Dermis microvascular lymphatic vessel endothelial cell (primary cell): ENCODE measurements at regions not wholly inside any gene's neighbourhood (a gene's known extent, or its start where the extent isn't known, plus 50 kb on each side); places are given as distances from the start of the nearest gene placed in this dataset.

ENCODE experiments used
- DNase-seq, 2 donors: peaks; one replicate each; pipeline versions ENCODE4 v3.0.0 to v3.0.0-alpha.2; 2010; ENCODE audit warnings: low read depth in 2 of 2

- no peak for DNase-seq
Measured at GRCh38 chr6:156519940-156520339, 257.2 kb upstream of the ARID1B start.

- DNase-seq = no peak
Measured at GRCh38 chr6:156517088-156517487, 260.1 kb upstream of the ARID1B start.

DNA sequence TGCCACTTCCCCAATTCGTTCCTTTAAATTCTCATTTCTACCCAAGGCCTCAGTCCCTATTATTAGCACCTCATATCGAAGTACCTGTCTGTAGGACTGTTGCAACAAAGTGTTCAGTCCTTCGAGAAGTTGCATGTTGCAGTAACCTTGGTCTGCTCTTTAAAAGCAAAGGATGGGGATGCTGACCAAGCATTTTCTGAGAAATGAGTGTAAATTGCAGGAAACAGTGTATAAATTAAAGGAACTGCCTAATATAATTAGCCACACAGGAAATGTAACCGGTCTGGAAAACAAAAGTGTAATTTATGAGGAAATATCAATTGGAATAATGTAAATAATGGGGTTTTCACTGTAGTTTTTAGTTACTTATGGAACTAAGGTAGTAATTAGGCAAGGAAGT lies 261.9 kb upstream of the ARID1B start:
- no peak for DNase-seq

DNA sequence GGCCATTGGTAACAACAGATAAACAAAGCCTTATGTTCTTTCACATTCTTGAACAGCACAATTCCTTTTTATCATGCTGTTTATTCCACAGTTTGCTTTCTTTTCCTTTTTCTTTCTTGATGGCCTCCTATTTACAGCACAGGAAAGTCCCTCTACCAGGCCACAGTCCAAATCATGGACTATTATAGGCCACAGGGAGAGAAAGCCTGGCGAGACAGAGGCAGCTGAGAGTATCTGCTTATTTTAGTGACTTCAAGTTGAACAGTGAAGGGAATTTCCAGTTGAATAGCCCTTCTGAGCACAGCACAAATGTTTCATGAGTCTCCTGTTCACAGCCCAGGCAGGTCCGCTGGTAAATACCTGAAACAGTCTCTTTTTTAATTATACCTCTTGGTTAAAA lies 263.7 kb upstream of the ARID1B start:
- no peak for DNase-seq

- DNase-seq = no peak
Measured at GRCh38 chr6:156511570-156511969, 265.6 kb upstream of the ARID1B start.

GRCh38 chr6:156511051-156511450 lies 266.1 kb upstream of the ARID1B start:
- no peak for DNase-seq

DNA sequence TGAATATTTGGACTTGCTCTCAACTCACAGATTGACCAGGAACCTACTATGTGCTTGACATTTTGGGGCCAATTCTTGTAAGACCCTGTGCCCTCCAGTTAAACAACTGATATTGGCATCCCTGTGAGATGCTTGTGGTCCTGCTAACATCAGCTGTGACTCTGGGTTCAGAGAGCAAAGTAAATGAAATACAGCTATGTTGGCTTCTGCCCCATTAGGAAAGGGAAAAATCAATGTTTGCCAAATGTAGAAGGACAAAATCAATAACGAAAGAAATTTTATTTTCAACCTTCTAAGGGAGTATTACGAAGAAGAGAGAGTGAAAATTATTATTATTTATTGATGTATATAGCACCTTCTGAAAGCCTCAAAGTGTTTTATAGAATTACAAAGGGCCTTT lies 266.9 kb upstream of the ARID1B start:
- DNase-seq = no peak

GRCh38 chr6:156509496-156509895 lies 267.7 kb upstream of the ARID1B start:
- no peak for DNase-seq

DNA sequence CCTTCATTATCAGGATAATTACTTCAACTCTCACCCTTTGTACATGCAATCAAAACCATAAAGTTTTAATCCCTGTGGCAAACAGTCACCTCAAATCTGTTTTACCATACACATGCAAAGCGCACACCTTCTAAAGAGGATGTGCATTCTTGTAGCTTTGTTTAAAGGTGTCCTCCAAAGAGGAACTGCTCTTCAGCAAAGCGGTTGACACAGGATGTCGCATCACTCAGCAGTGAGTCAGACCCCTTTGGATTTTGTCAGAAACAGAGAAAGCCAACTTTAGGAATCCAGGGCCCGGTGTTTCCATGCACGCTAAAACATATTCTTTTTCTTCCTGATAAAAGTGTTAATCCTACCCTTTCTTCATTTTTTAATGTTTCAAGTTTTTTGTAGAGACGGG lies 268.3 kb upstream of the ARID1B start:
- no peak for DNase-seq

- no peak for DNase-seq
Measured at GRCh38 chr6:156508126-156508525, 269.1 kb upstream of the ARID1B start.

- DNase-seq = no peak
Measured at GRCh38 chr6:156507656-156508055, 269.5 kb upstream of the ARID1B start.

GRCh38 chr6:156507106-156507505 lies 270.1 kb upstream of the ARID1B start:
- no peak for DNase-seq

DNA sequence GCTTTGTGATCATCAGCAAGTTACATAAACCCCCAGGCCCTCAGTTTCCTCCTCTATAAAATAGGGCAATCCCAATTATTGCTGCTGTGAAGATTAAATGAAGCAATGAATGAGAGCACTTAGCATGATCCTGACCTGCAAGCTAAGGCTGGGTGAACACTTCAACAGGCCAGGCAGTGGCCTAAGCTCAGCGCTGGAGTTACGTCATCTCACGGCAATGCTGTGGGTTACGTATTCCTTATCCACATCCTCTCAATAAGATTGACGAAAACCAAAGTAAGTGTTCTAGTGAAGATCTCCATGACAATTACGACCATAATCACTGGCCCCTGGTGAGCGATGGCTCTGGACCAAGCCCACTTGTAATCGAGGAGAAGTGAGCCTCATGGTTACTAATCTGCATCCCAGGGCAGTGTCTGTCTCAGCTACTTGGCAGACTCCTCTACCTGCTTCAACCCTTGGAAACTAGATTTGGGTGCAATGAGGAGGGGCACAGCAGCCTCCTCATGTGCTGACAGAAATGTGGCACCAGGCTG lies 274.1 kb upstream of the ARID1B start:
- DNase-seq = no peak

DNA sequence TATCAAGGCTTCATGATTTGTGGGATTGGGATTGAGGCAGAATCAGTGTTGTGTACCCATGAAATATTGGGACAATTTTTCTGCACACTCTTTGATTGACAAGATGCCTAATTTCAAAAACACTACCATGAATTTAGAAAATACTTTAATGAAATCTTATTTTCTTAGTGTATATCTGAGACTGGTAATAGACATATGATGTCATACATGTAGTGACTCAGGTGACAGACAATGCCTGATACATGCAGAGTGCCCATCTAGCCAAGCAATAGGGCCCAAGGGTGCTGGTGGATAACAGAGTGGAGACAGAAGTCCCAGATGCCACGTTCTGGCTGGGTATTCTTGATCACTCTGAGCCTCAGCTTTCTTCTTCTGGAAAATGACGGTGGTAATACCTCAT lies 279.6 kb upstream of the ARID1B start:
- DNase-seq = no peak

DNA sequence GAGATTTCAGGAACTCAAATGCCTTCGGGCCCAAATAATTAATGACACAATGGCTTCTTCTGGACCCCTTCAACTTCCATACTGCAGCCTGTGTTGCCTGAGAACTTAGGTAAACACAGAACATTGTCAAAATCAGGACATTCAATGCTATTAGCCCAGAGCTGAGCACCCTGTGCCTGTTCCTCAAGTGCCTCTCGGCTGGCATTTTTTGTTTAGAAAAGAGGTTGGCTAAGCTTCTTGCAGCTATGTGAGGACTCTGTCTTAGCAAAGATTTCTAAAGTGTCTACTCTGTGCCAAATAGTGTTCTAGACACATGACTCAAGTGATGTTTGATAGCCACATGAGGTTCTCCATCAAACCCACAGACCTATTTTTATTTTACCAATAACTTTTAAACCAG lies 289.3 kb upstream of the ARID1B start:
- DNase-seq = no peak

DNA sequence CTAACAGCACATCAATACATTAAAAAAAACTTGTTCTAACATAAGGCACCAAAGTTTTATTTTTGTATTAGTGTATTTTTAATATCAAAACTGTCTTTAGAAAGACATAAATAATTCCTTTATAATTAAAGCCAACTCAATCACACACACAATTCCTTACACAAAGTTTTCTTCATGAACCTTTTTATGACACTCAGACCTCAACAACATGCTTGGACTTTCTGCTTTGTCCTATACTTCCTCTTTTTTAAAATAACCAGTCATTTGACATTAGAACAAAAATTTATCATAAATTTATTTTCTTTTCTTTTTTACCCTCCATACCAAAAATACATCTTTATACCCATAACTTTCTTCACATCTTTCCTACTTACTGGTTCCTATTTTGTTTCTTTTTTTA lies 292.0 kb upstream of the ARID1B start:
- no peak for DNase-seq

DNA sequence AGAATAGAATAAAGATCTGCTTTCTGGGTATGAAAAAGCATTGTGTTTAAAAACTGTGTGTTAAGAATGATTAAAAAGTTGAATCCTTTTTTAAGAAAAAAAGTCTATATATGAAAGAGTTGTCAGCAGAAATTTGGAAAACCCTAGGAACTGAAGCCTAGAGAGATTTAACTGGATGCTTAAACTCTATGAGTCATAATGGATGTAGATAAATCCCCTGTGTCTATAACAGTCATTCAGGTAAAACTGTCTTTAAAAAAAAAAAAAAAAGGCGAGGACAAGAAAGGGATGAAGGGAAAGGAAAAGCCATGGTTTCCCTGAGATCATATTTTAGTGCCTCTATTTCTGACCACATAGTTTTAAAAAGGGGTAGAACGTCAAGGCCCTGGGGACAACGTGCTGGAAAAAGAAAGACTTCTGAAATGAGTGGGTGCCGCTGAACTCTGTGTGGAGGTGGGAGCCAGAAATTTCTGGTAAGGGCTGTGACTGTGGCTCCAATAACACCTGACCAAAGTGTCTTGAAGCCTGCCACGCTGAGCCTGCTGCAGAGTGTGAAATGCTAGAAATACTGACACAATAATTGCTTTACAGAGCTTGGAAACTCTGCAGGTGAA lies 302.6 kb upstream of the ARID1B start:
- DNase-seq = no peak

DNA sequence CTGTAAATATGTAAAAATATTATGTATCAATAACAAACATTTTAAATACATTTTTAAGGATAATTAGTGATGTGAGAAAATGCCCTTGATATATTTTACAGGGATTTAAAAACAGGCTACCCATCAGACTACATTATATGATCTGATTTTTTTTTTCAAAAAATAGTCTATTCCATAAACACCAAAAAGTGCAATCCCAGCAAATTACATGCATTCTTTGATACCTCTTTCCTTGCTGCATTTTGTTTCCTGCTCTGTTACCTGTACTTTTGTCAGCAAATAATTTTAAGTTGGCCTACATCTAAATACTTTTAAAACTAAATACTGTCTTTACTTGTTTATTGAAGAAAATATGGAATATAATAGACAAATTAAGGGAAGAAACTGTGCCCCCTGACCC lies 306.2 kb upstream of the ARID1B start:
- no peak for DNase-seq

GRCh38 chr6:156464100-156464878 lies 312.9 kb upstream of the ARID1B start:
- no peak for DNase-seq

- no peak for DNase-seq
Measured at GRCh38 chr6:156461647-156462046, 315.5 kb upstream of the ARID1B start.

DNA sequence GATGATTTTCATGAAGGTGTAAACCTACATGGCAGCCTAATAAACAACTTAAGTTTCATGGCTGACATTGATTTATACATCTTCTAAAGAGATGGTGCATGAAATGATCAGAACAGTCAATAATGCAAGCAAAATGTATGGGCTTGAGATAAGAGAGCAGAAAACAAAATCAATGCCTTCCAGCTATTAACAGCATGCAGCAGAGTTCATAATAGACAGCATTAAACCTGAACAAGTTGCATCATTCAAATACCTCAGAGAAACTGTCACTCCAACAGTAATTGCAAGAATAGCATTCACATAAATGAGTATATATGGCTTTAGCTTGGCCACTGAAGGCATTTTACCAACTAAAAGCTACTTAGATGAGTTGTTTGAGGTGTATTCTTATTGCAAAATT lies 319.6 kb upstream of the ARID1B start:
- no peak for DNase-seq

DNA sequence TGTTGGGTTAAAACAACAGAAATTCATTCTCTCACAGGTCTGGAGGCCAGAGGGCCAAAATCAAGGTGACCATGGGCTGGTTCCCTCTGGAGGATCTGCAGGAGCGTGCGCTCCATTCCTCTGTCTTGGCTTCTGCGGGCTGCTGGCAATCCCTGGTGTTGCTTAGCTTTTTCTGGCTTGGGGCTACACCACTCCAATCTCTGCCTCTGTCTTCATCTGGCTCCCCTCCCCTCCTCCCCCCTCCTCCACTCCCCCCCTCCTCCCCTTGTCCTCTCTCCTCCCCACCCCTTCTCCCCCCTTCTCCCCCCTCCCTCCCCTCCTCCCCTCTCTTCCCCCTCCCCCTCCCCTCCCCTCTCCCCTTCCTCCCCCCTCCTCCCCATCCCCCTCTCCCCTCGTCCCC lies 321.3 kb upstream of the ARID1B start:
- DNase-seq = no peak

GRCh38 chr6:156454867-156455266 lies 322.3 kb upstream of the ARID1B start:
- no peak for DNase-seq
